PC-3 (cell line): ENCODE measurements at regions not wholly inside any gene's neighbourhood (a gene's known extent, or its start where the extent isn't known, plus 50 kb on each side); places are given as distances from the start of the nearest gene placed in this dataset.

Source experiments
- CTCF ChIP-seq: fragments of 300-600 bp; sonication (generic); conservative IDR thresholded peaks from 2 replicates; pipeline ENCODE4 v1.5.1; 2017; ENCODE audit warnings: antibody characterized with exemption, low read depth, mild to moderate bottlenecking, low read length
- EZH2 ChIP-seq: fragments of 300-600 bp; sonication (generic); IDR thresholded peaks from one replicate; pipeline ENCODE4 v1.6.1; 2017; ENCODE audit warnings: antibody characterized with exemption, mild to moderate bottlenecking, low read length; ENCODE audit not compliant: unreplicated experiment

GRCh38 chr17:65423346-65424140 is 137.9 kb downstream of the AXIN2 start:
- TF ChIP-seq CTCF (no peak), EZH2 (no peak)
